ENCODE measurements at regions not wholly inside any gene's neighbourhood (a gene's known extent, or its start where the extent isn't known, plus 50 kb on each side); places are given as distances from the start of the nearest gene placed in this dataset.

DNA sequence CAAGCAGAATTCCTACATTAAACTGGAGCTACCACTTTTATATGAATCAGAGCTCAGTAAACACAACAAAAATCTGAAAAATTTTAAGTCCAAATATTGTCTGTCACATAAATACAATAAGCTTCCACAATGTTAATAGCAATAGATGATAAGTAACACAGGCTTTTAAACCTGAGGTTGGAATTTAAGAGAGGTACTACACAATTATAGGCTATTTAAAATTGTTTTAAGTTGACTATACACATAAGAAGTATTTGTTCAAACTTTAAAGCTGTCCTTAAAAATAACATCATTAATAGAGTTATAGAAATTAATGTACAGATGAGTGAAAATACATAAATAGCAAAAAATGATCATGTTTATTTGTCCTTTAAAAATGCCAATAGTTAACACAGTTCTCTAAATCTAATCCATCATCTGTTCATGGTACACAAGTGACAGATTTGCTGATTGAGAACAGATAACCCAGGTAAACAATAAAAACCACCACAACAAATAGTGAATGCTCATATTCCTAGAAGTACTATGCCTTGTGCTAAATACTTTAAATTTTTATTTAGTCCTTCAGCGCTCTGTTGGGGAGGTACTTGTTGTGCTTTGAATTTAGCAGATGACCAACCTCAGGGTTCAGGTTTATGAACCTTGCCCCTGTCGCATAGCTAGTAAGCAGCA is 382.3 kb upstream of the ID4 start:
- DNase-seq (ENCODE audit: low read depth) = no peak

DNA sequence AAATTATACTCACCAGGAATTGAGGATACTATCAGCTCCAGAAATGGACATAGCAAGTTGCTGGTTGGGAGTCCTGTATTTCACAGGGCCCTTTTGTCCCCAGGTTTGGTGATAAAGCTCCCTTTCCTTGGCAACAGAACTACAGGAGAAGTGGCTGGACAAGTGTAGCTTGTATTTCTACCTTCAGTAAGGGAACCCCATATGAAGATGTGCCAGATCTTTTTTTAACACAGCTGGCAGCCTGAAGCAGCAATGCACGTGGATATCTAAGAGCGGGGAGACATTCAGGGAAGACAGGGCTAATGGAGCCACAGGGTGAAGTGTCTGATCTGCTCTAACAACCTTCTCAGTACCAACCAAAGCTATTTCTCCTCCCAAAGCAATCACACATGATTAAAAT is 373.9 kb upstream of the ID4 start:
- no peak for DNase-seq (ENCODE audit: low read depth)

DNA sequence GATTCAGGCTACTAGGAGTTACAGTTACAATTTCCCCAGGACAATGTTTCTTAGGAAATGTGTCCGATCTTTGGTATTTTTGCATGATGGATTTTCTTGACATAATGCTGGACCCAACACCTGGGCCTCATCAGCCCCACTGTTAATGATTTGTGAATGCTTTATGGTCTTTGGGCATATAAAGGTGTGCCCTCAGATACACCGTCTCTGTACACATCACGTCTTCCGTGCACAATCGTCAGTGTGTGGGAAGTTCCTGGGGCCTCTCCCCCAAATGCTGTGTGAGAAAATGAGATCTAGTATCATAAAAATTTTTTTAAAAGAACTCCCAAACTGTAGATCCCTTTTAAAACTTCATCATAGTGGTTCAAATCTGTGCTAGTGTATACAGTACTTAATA is 373.2 kb upstream of the ID4 start:
- DNase-seq (ENCODE audit: low read depth) = no peak

DNA sequence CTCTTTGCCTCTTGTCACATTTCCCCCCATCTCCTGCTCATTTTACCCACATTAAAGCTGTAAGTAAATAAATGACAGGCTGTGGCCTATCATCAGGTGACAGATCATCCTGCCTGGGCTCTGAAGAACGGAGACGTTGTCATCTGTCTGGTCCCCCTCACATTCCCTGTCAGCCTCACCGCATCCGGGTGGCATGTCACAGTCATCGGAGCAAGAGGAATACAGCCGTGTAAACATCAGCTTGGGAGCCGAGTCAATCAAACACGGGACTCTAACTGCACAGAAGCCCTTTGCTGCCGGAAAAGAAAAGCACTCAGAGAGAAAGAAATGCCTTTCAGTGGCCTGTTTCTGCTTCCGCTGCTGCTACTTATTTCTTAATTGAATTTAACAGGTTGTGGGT is 371.9 kb upstream of the ID4 start:
- DNase-seq (ENCODE audit: low read depth) = peak; percentile 36

DNA sequence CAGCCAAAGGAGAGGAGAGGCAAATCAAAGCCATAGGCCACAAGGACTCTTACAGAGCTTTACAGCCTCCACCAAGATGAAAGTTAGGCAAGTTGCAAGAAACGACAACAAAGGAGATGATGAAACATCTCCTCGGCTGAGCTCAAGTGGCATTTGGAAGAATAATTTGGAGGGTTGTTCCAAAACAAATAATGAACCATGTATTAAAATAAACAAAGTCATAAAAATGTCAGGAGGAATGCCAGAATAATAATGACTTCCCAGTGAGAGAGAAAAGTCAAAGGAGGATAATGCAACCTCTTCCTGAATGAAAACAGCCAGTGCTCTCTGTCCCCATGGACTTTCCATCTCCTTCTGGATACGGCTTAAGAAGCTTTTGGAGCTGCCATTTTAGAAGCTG is 371.4 kb upstream of the ID4 start:
- peak; percentile 79 for DNase-seq (ENCODE audit: low read depth)

DNA sequence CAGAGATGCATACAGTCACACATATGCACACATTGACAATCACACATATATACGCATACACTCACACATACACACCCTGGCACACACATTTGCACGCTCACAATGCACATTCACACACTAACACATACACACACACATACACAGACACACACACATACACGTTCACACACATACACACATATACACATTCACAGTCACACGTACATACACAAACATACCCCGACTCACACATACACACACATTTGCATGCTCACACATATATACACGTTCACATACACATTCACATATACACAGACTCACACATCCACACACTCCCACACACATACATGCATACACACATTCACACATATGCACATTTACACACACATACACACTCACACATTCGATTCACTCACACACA is 366.8 kb upstream of the ID4 start:
- no peak for DNase-seq (ENCODE audit: low read depth)

DNA sequence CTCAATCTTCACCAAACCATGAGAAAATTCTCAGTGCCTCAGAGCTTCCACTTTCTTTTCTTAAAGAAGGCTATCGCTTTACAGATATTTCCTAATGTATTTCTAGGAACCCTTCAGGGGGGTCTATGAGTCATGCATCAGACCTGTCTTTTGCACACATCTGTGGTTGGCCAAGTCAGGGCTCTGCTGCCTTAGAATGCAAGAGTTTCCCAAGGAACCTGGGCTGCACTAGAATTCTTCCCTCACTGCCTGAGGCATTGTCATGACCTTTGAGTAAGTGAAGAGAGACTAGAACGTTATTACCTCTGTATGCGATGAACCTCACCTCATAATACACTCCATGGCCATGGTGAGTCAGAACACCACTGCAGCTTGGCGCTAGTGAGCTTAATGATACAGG is 365.0 kb upstream of the ID4 start:
- peak; percentile 100 for DNase-seq (ENCODE audit: low read depth)

DNA sequence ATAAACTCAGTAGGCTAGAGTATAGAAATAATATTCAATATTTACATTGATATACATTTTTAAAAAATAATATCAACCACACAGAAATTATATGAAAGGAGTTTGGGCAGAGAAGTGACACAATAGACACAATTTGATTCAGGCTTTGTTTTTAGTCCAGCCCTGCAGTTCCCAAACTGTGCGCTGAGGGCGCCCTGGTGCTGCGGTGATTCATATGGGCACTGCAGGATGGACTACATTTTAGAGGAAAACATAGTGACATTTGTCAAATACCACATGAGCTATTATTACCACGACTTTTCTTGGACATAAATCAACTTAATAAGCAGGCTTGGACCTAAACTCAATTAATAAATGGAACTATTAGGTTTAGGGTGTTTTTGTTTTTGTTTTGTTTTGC is 364.3 kb upstream of the ID4 start:
- DNase-seq (ENCODE audit: low read depth) = peak; percentile 15

DNA sequence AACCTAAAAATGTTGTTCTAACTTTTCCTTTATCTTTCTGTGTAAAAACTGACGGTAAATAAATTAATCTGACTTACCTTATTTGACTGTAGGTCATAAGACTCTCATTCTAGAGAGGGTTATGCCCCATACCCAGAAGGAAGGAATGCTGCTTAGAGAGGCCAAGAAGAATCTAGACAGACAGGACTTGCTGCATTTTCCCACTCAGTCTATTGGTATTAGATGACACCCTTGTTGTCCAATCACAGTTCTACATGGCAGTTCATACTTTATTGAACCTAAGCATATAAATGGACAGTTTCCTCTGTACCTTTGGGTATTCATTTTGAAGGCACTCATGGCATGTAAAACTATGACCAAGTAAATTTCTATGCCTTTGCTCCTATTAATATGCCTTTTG is 359.6 kb upstream of the ID4 start:
- peak; percentile 33 for DNase-seq (ENCODE audit: low read depth)

DNA sequence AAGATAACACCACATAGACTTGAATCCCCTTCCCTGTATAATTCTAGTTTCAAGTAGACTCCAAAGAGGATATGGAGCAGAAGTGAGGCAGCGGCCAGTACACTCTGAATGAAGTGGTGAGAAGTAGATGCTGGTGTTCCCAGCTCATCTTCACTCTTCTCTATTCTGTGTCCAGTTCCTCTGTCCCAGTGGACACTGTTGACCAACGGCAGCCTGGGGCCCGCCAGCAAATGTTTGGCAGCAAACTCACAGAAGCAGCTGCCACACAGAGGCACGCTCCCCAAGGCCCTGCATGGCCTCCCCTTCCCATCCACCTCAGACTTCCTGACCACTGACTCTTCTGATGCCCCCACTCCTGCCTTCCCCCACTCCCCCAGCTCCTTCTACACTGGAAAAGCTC is 358.9 kb upstream of the ID4 start:
- no peak for DNase-seq (ENCODE audit: low read depth)

DNA sequence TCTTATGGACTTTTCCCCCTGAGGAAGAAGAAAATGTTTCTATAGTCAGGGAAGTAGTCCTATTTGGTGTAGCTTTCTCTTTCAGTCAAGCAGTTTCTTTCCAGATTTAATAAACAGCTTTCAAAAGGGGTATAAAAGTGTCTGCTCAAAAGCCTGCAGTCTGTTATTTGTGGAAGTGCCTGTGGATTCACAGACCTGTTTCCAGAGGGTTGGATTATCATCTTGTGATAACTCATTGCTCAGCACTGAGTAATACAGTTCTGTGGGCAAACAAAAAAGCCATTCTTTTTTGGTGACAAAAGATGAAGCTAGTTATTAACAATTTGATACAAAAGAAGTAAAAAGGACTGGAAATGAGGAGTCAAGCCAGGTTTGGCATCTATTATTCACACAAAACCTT is 358.2 kb upstream of the ID4 start:
- peak; percentile 67 for DNase-seq (ENCODE audit: low read depth)

DNA sequence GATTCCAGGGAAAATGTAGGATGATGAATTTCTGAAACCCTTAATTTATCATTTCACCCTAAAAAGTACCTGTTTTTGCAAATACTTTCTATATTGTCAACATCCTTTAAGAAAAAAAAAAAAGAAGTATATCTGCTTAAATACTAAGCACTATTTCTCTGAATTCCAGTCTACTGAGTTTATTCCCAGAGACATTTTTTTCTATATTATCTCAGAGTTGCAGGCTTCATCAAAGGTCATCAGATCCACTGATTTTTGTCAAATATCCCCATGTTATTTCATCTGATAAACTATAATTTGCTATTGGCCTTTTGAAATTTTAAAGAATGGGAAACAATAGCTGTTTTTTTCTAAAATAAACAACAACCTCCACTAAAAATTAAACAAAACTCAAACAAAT is 357.6 kb upstream of the ID4 start:
- DNase-seq (ENCODE audit: low read depth) = no peak

DNA sequence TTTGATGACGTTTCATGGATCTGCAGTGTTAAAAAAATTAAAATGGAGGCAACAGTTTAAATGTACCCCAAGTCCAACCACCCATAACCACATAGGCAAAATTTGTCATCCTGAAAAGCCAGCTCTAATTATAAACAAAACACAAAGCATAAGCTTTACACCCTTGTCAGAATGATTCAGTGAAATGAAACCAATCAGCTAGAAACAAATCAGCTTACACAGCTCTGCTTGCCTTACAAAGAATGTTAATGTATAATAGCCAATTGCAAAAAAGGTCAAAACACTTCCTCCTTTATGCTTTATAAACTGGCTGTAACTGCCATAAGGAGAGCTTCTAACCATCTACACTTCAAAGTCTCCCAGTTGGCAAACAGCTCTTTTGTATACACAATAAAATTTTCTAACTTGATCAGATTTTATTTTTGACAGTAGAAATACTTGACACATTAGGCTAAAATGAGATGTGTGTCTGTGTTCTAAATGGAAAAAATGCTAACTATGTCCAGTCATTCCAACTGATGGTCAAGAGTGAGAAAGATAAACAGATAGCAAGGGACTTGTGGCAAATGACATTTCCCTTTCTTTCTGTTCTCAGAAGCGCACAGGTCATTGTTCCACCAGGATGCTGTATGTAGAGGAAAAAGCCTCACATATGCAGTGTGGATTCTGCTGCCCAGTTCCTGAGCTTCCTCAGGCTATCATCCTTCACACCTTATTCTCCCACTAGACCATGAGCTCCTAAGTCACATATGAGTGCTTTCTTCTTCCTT is 344.3 kb upstream of the ID4 start:
- peak; percentile 96 for DNase-seq (ENCODE audit: low read depth)

DNA sequence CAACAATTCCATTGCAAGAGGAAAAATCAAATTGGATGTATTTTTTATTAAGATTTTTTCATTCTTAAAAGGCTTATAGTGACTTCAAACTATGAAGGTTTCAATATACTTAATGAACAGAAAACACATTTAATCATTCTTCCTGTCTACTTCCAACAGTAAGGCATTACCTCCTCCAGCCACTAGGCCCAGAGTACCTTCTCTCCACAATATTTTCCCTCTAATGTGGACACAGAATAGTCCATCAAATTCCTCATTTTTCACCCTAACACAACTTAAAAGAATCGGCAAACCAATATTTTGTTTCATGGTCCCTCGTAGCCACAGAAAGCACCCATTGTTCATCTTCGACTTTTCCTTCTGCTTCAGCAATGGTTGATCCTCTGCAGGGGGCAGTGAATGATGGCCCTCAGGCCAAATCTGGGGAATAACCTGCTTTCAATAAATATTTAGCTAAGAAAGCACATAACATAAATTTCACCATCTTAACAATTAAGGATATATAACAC is 335.4 kb upstream of the ID4 start:
- no peak for DNase-seq (ENCODE audit: low read depth)

DNA sequence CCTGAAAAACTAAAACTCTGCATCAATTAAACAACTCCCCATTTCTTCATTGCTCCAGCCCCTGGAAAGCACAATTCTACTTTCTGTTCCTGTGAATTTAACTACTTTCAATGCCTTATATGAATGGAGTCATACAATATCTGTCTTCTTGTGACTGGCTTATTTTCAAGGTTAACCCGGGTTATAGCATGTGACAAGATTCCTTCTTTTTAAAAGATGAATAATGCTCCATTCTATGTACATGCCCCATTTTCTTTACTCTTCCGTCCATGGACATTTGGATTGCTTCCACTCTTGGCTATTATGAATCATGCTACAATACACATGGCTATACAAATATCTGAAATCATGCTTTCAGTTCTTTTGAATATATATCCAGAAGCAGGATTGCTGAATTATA is 334.9 kb upstream of the ID4 start:
- DNase-seq (ENCODE audit: low read depth) = no peak

DNA sequence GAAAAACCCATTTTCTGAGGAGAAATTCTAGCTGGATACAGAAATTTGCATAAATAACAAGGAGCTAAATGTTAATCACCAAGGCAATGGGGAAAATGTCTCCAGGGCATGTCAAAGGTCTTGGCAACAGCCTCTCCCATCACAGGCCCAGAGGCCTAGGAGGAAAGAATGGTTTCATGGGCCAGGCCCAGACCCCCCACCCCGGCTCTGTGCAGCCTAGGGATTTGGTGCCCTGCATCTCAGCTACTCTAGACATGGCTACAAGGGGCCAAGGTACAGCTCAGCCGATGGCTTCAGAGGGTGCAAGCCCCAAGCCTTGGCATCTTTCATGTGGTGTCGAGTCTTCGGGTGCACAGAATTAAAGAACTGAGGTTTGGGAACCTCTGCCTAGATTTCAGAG is 321.2 kb upstream of the ID4 start:
- no peak for DNase-seq (ENCODE audit: low read depth)

DNA sequence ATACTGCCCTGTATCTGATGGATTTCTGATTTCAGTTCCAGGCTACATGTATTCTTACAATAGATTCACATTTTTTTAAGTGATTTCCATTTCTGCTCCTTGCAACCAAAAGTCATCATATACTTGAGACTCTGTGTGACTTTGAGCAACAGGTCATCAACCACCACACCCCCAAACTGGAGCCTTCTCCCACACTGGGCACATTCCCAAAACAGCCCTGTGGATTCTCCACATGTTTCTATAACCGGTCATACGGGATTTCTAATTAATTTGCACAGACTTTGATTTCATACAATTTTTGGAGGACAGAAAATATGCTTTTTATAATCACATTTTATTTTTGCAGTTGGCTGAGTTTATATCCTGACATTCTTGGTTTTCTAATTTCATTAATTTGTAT is 317.2 kb upstream of the ID4 start:
- no peak for DNase-seq (ENCODE audit: low read depth)

DNA sequence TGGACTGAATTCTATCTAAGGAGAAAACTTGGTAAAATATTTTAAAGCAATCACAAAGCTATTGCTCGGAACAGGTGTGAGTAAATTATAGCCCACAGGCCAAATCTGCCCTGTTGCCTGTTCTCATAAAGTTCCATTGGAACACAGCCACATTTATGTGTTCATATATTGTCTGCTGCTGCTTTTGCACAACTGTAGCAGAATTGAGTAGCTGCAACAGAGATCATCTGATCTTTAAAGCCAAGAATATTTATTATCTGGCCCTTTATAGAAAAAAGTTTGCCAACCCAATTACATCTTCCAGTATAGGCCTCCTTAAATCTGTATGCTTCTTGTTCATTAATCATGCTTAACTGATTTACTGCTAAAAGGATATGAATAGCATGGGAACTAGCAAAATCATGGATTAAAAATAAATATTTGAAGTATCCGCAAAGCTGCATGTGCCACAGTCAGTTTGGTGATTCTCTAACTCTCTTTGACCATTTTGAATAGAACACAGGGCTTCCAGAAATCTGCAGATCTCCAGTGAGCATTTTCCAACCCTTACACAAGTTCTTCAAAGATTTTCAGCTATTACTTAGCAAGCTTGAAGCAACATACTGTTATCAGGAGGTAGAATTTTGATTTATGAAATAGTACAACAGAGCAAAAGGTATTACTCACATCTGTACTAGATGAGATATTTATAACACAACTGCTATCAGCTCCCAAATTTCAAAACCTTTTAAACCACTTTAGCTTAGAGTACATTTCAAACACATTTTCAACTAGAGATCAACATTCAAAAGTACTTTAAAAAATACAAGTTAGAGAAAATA is 312.6 kb upstream of the ID4 start:
- DNase-seq (ENCODE audit: low read depth) = no peak

DNA sequence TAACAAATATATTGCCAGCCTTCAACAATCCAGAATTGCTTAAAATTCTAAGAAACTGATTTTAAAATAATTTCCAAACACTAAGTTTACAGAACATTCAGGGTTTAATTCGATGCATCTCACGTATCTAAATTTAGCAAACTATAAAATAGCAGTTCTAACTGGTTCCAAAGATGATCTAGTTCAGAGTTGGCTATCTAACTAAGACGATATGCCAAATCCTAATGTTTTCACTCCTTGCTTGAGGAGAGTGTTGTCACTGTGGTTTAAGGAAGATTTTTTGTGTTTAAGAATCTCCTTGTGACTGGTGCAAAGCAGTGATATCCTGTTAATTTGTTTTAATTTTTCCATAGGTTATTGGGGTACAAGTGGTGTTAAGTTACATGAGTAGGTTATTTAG is 311.5 kb upstream of the ID4 start:
- DNase-seq (ENCODE audit: low read depth) = no peak

DNA sequence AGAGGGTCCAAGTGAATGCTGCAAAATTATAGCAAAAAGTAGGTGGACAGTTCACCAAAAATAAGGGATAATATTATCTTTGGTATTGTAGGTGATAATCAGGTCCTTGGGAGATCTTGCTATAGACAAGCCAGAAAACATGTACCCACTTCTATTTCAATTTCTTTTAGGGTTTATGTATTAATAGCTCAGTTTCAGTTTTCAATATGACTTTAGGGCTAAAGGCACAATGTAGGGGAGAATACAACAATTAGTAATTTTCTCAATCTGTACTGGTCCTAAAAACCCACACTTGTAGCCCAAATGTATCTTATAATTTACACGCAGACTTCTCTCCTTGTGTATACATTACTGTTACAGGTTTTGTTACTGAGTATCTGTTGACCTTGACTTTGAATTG is 307.0 kb upstream of the ID4 start:
- DNase-seq (ENCODE audit: low read depth) = no peak

DNA sequence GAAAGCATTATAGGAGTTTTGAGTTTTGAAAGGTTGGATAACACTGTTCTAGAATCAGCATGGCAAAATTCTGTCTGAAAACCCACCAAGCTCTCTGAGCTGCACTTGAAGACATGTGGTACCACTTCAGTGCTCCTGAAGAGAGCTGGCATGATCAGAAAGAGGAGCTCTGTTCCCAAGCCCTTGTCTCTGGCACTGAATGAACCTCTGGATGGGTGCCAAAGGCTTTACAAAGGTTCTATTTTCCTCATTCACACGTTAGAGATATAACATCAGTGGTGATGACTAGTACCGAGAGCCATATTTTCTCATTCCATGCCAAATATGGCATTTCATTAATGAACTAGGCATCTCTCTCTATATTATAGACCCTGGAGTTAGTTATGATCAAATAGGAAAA is 301.8 kb upstream of the ID4 start:
- DNase-seq (ENCODE audit: low read depth) = no peak

DNA sequence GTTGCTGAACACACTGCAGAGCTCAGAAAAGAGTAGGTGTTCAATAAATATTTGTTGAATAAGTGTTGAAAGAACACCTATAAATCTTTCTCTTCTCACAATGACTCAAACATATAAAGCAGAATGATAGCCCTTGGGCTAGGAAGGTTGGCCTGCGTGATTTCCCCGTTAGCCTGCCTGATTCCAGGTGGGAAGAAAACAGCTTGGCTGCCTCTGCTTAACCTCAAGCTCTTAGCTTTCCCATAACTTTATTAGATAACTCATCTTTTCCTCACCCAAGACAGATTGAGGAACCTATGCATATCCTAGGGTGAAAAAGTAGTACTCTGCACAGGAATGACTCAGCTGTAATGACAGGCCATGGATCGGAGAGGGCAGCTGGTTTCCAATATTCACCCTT is 300.3 kb upstream of the ID4 start:
- no peak for DNase-seq (ENCODE audit: low read depth)

DNA sequence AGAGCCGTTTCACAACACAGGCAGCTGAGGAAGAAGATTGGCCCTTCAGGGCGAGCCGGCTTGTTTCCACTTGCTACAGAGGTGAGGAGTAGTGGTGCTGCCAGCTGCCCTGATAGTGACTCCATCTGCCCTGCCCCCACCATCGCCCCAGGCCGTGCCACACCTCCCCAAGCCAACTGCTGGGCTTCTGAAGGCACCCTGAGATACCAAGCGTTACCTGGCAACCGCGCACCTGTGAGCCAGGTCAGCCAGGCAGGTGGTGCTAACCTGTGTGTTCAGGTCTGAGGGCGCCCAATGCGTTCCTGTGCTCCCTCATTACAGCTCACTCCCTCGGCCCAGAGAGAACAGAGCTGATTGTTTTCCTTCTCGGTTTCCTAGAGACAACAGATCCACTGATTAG is 299.1 kb upstream of the ID4 start:
- peak; percentile 59 for DNase-seq (ENCODE audit: low read depth)

All from renal cortical epithelial cell (primary cell).